ENCODE measurements at regions not wholly inside any gene's neighbourhood (a gene's known extent, or its start where the extent isn't known, plus 50 kb on each side); places are given as distances from the start of the nearest gene placed in this dataset.
"Not testable (repeated sequence)": the region's sequence is repeated elsewhere in the genome, so short reads cannot be mapped to it uniquely, and the experiment has no call there.

- no peak for DNase-seq (ENCODE audit: low read depth in 2 of 2)
Measured at GRCh38 chr13:50267917-50268316, 252.7 kb downstream of the KCNRG start.

GRCh38 chr13:50268500-50268899, 253.3 kb downstream of the KCNRG start:
- DNase-seq (ENCODE audit: low read depth in 2 of 2), result no peak

GRCh38 chr13:50274181-50274580, 258.9 kb downstream of the KCNRG start:
- DNase-seq (ENCODE audit: low read depth in 2 of 2), result no peak

- DNase-seq (ENCODE audit: low read depth in 2 of 2), result no peak
Measured at GRCh38 chr13:50275392-50276063, 260.3 kb downstream of the KCNRG start.

- DNase-seq (ENCODE audit: low read depth in 2 of 2), result no peak
Measured at GRCh38 chr13:50276550-50276949, 261.3 kb downstream of the KCNRG start.

GRCh38 chr13:50277127-50277526, 261.9 kb downstream of the KCNRG start:
- DNase-seq (ENCODE audit: low read depth in 2 of 2), result no peak

- DNase-seq (ENCODE audit: low read depth in 2 of 2), result no peak
Measured at GRCh38 chr13:50277906-50278305, 262.7 kb downstream of the KCNRG start.

GRCh38 chr13:50280441-50280937, 265.2 kb downstream of the KCNRG start:
- DNase-seq (ENCODE audit: low read depth in 2 of 2), result no peak

- DNase-seq (ENCODE audit: low read depth in 2 of 2), result no peak
Measured at GRCh38 chr13:50282016-50282415, 266.8 kb downstream of the KCNRG start.

- no peak for DNase-seq (ENCODE audit: low read depth in 2 of 2)
Measured at GRCh38 chr13:50283017-50283416, 267.8 kb downstream of the KCNRG start.

GRCh38 chr13:50284540-50284939, 269.3 kb downstream of the KCNRG start:
- DNase-seq (ENCODE audit: low read depth in 2 of 2), result no peak

- DNase-seq (ENCODE audit: low read depth in 2 of 2), result no peak
Measured at GRCh38 chr13:50285283-50285682, 270.0 kb downstream of the KCNRG start.

- no peak for DNase-seq (ENCODE audit: low read depth in 2 of 2)
Measured at GRCh38 chr13:50286324-50286723, 271.1 kb downstream of the KCNRG start.

GRCh38 chr13:50290186-50290585, 274.9 kb downstream of the KCNRG start:
- DNase-seq (ENCODE audit: low read depth in 2 of 2), result no peak

GRCh38 chr13:50291611-50292010, 276.4 kb downstream of the KCNRG start:
- no peak for DNase-seq (ENCODE audit: low read depth in 2 of 2)

GRCh38 chr13:50292081-50292480, 276.8 kb downstream of the KCNRG start:
- DNase-seq (ENCODE audit: low read depth in 2 of 2), result no peak

- not testable (repeated sequence) for DNase-seq (ENCODE audit: low read depth in 2 of 2)
Measured at GRCh38 chr13:50294425-50294824, 279.2 kb downstream of the KCNRG start.

- DNase-seq (ENCODE audit: low read depth in 2 of 2), result no peak
Measured at GRCh38 chr13:50299546-50300249, 284.5 kb downstream of the KCNRG start.

- no peak for DNase-seq (ENCODE audit: low read depth in 2 of 2)
Measured at GRCh38 chr13:50303963-50304721, 288.9 kb downstream of the KCNRG start.

- no peak for DNase-seq (ENCODE audit: low read depth in 2 of 2)
Measured at GRCh38 chr13:50306156-50306555, 290.9 kb downstream of the KCNRG start.

GRCh38 chr13:50309318-50309717, 294.1 kb downstream of the KCNRG start:
- no peak for DNase-seq (ENCODE audit: low read depth in 2 of 2)

GRCh38 chr13:50309882-50310594, 294.8 kb downstream of the KCNRG start:
- no peak for DNase-seq (ENCODE audit: low read depth in 2 of 2)

Data from stimulated activated CD8-positive, alpha-beta memory T cell treated with anti-CD3 and anti-CD28 coated beads, Interleukin-15, amount 100 ng/mL, for 48 hours (primary cell).